Sigmoid colon (tissue), 4 donors: ENCODE measurements at regions not wholly inside any gene's neighbourhood (a gene's known extent, or its start where the extent isn't known, plus 50 kb on each side); places are given as distances from the start of the nearest gene placed in this dataset.

Experiments used
- CTCF ChIP-seq, 4 experiments: fragments of 450-650 bp in 3 of 4; fragments of 200-600 bp in 1 of 4; IDR thresholded peaks; one replicate each; pipeline ENCODE4 v1.5.1; 2016 to 2019; ENCODE audit warnings: antibody characterized with exemption in 4 of 4, mild to moderate bottlenecking in 3 of 4, moderate library complexity in 2 of 4
- POLR2AphosphoS5 ChIP-seq, 4 donors: sonication (generic); formaldehyde crosslinking; IDR thresholded peaks; one replicate each; pipeline ENCODE4 v1.6.1; 2017; ENCODE audit warnings: antibody characterized with exemption in 4 of 4

GRCh38 chr10:62534031-62534430 lies 159.9 kb downstream of the ZNF365 start:
- TF ChIP-seq CTCF (IDR thresholded peaks at IDR 0.05) = no peak
- no peak for TF ChIP-seq POLR2AphosphoS5 (IDR thresholded peaks at IDR 0.05)
